GM23338 (cell line): ENCODE measurements at regions not wholly inside any gene's neighbourhood (a gene's known extent, or its start where the extent isn't known, plus 50 kb on each side); places are given as distances from the start of the nearest gene placed in this dataset.

Experiments used
- ATAC-seq: fragments of 200-7000 bp; cut with Tn5 transposase; 3 replicates; pipeline ENCODE4 v1.9.1; 2020
- DNase-seq: peaks from one replicate; pipeline ENCODE4 v3.0.0-alpha.2; 2015; ENCODE audit warnings: low spot score
- H2AFZ ChIP-seq: fragments of 200-600 bp; sonication (generic); 2 replicates; pipeline ENCODE4 v1.8.0; 2016; ENCODE audit warnings: antibody characterized with exemption, mild to moderate bottlenecking, moderate library complexity
- H3F3A ChIP-seq: fragments of 200-600 bp; sonication (generic); replicated peaks from 2 replicates; pipeline ENCODE4 v1.8.0; 2017; ENCODE audit warnings: antibody characterized with exemption, mixed run types, low read depth
- H3K27ac ChIP-seq: fragments of 200-600 bp; sonication (generic); 2 replicates; pipeline ENCODE4 v1.6.1; 2016; ENCODE audit warnings: low read depth
- H3K27me3 ChIP-seq: fragments of 200-600 bp; sonication (generic); 2 replicates; pipeline ENCODE4 v1.8.0; 2016; ENCODE audit warnings: mild to moderate bottlenecking, mixed run types, moderate library complexity; ENCODE audit not compliant: insufficient read depth
- H3K36me3 ChIP-seq: fragments of 200-600 bp; sonication (generic); 2 replicates; pipeline ENCODE4 v1.8.0; 2016; ENCODE audit warnings: mild to moderate bottlenecking; ENCODE audit not compliant: insufficient read depth
- H3K4me1 ChIP-seq: fragments of 200-600 bp; sonication (generic); 2 replicates; pipeline ENCODE4 v1.8.0; 2016; ENCODE audit warnings: mild to moderate bottlenecking, moderate library complexity; ENCODE audit not compliant: insufficient read depth
- H3K4me2 ChIP-seq: fragments of 200-600 bp; sonication (generic); 2 replicates; pipeline ENCODE4 v1.7.1; 2017; ENCODE audit warnings: mixed run types
- H3K4me3 ChIP-seq: fragments of 200-600 bp; sonication (generic); 2 replicates; pipeline ENCODE4 v1.6.1; 2016; ENCODE audit warnings: mixed run types
- H3K79me2 ChIP-seq: fragments of 200-600 bp; sonication (generic); replicated peaks from 2 replicates; pipeline ENCODE4 v1.8.0; 2017; ENCODE audit warnings: mild to moderate bottlenecking; ENCODE audit not compliant: insufficient read depth
- H3K9me2 ChIP-seq: fragments of 200-600 bp; sonication (generic); 2 replicates; pipeline ENCODE4 v1.8.0; 2017; ENCODE audit not compliant: insufficient read depth
- H4K20me1 ChIP-seq: fragments of 200-600 bp; sonication (generic); replicated peaks from 2 replicates; pipeline ENCODE4 v1.8.0; 2017; ENCODE audit warnings: mild to moderate bottlenecking; ENCODE audit not compliant: insufficient read depth
- H3K27ac Mint-ChIP-seq: 2 replicates; pipeline ENCODE4 v1.8.0; 2020; ENCODE audit warnings: inconsistent platforms, mild to moderate bottlenecking, moderate library complexity, mixed read lengths
- H3K27me3 Mint-ChIP-seq: 3 replicates; pipeline ENCODE4 v1.8.0; 2022; ENCODE audit warnings: low read depth, mild to moderate bottlenecking, moderate library complexity, mixed read lengths, inconsistent platforms; ENCODE audit not compliant: insufficient read depth, poor library complexity
- H3K36me3 Mint-ChIP-seq: 3 replicates; pipeline ENCODE4 v1.8.0; 2021; ENCODE audit warnings: low read depth, mild to moderate bottlenecking, inconsistent platforms, moderate library complexity, mixed read lengths
- H3K4me1 Mint-ChIP-seq: 3 replicates; pipeline ENCODE4 v1.8.0; 2020; ENCODE audit warnings: mild to moderate bottlenecking, inconsistent platforms, mixed read lengths
- H3K4me3 Mint-ChIP-seq: 3 replicates; pipeline ENCODE4 v1.8.0; 2021; ENCODE audit warnings: moderate library complexity, mild to moderate bottlenecking, inconsistent platforms, mixed read lengths
- H3K9me3 Mint-ChIP-seq: 3 replicates; pipeline ENCODE4 v1.8.0; 2020; ENCODE audit warnings: moderate library complexity, mild to moderate bottlenecking, inconsistent platforms, mixed read lengths
- EZH2phosphoT487 ChIP-seq: fragments of 200-600 bp; sonication (generic); IDR thresholded peaks from one replicate; pipeline ENCODE4 v1.8.1; 2018; ENCODE audit warnings: antibody characterized with exemption; ENCODE audit not compliant: unreplicated experiment
- JUNB ChIP-seq: IDR thresholded peaks from one replicate; pipeline ENCODE4 v1.6.1; 2016; ENCODE audit warnings: antibody characterized with exemption; ENCODE audit not compliant: unreplicated experiment
- NANOG ChIP-seq: IDR thresholded peaks from 2 replicates; pipeline ENCODE4 v1.6.1; 2016; ENCODE audit warnings: antibody characterized with exemption, borderline replicate concordance
- POLR2AphosphoS5 ChIP-seq: IDR thresholded peaks from 2 replicates; pipeline ENCODE4 v1.6.1; 2016; ENCODE audit warnings: antibody characterized with exemption, low read depth
- ZNF114 ChIP-seq: fragments of 250-450 bp; sonication (Bioruptor Pico); IDR thresholded peaks from 2 replicates; pipeline ENCODE4 v1.5.0; 2020; ENCODE audit warnings: mild to moderate bottlenecking, moderate library complexity
- ZNF331 ChIP-seq: fragments of 250-450 bp; sonication (Bioruptor Pico); IDR thresholded peaks from 2 replicates; pipeline ENCODE4 v1.5.0; 2020; ENCODE audit warnings: low read depth, mild to moderate bottlenecking, moderate library complexity
- TF ChIP-seq, protein P1 (sequence below): IDR thresholded peaks from 2 replicates; pipeline ENCODE4 v1.6.1; 2016; ENCODE audit warnings: antibody characterized with exemption
- TF ChIP-seq, protein P2 (sequence below): fragments of 250-450 bp; sonication (Bioruptor Pico); IDR thresholded peaks from 2 replicates; pipeline ENCODE4 v1.5.0; 2020; ENCODE audit warnings: mild to moderate bottlenecking, moderate library complexity

DNA sequence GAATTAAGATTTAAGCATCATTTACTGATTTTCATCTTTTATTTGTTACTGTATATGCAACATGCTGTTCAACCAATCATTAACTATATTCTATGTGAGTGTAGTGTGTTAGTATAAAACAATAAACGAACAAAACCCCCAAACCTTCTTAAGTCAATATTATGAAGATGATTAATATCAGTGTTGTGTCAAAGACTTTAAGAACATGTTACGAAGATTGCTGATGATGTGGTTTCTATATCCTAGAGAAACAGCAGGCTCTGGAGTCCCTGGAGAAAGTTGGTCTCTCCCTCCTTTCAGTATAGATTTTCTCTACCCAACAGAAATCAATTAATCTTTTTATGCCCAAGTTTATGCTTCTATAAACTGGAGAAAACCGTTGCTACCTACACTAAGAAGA, 393.8 kb upstream of the HSF2 start:
- no peak overlapping the region for H2AFZ ChIP-seq
- Mint-ChIP-seq H3K27ac (no peak overlapping the region), H3K27me3 (no peaks in the 10 kb centered on the region), H3K4me3 (no peak overlapping the region), H3K36me3 (no peaks in the 10 kb centered on the region; the same call in 2 of the 3 replicates), H3K4me1 (peaks cover 43% of the 10 kb centered on the region), H3K9me3 (no peaks in the 10 kb centered on the region)
- no peak for ATAC-seq
- peaks cover 44% of the 10 kb centered on the region for H3K4me1 ChIP-seq
- no peaks in the 10 kb centered on the region for H3K36me3 ChIP-seq
- H4K20me1 ChIP-seq: no peaks in the 10 kb centered on the region
- no peak for TF ChIP-seq NANOG
- TF ChIP-seq JUNB: no peak
- TF ChIP-seq ZNF114 (CRISPR knock-in tag): no peak
- TF ChIP-seq EZH2phosphoT487: no peak
- no peak for TF ChIP-seq ZNF331
- TF ChIP-seq, protein P1, sequence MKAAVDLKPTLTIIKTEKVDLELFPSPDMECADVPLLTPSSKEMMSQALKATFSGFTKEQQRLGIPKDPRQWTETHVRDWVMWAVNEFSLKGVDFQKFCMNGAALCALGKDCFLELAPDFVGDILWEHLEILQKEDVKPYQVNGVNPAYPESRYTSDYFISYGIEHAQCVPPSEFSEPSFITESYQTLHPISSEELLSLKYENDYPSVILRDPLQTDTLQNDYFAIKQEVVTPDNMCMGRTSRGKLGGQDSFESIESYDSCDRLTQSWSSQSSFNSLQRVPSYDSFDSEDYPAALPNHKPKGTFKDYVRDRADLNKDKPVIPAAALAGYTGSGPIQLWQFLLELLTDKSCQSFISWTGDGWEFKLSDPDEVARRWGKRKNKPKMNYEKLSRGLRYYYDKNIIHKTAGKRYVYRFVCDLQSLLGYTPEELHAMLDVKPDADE: no peak
- TF ChIP-seq POLR2AphosphoS5: no peak
- TF ChIP-seq, protein P2, sequence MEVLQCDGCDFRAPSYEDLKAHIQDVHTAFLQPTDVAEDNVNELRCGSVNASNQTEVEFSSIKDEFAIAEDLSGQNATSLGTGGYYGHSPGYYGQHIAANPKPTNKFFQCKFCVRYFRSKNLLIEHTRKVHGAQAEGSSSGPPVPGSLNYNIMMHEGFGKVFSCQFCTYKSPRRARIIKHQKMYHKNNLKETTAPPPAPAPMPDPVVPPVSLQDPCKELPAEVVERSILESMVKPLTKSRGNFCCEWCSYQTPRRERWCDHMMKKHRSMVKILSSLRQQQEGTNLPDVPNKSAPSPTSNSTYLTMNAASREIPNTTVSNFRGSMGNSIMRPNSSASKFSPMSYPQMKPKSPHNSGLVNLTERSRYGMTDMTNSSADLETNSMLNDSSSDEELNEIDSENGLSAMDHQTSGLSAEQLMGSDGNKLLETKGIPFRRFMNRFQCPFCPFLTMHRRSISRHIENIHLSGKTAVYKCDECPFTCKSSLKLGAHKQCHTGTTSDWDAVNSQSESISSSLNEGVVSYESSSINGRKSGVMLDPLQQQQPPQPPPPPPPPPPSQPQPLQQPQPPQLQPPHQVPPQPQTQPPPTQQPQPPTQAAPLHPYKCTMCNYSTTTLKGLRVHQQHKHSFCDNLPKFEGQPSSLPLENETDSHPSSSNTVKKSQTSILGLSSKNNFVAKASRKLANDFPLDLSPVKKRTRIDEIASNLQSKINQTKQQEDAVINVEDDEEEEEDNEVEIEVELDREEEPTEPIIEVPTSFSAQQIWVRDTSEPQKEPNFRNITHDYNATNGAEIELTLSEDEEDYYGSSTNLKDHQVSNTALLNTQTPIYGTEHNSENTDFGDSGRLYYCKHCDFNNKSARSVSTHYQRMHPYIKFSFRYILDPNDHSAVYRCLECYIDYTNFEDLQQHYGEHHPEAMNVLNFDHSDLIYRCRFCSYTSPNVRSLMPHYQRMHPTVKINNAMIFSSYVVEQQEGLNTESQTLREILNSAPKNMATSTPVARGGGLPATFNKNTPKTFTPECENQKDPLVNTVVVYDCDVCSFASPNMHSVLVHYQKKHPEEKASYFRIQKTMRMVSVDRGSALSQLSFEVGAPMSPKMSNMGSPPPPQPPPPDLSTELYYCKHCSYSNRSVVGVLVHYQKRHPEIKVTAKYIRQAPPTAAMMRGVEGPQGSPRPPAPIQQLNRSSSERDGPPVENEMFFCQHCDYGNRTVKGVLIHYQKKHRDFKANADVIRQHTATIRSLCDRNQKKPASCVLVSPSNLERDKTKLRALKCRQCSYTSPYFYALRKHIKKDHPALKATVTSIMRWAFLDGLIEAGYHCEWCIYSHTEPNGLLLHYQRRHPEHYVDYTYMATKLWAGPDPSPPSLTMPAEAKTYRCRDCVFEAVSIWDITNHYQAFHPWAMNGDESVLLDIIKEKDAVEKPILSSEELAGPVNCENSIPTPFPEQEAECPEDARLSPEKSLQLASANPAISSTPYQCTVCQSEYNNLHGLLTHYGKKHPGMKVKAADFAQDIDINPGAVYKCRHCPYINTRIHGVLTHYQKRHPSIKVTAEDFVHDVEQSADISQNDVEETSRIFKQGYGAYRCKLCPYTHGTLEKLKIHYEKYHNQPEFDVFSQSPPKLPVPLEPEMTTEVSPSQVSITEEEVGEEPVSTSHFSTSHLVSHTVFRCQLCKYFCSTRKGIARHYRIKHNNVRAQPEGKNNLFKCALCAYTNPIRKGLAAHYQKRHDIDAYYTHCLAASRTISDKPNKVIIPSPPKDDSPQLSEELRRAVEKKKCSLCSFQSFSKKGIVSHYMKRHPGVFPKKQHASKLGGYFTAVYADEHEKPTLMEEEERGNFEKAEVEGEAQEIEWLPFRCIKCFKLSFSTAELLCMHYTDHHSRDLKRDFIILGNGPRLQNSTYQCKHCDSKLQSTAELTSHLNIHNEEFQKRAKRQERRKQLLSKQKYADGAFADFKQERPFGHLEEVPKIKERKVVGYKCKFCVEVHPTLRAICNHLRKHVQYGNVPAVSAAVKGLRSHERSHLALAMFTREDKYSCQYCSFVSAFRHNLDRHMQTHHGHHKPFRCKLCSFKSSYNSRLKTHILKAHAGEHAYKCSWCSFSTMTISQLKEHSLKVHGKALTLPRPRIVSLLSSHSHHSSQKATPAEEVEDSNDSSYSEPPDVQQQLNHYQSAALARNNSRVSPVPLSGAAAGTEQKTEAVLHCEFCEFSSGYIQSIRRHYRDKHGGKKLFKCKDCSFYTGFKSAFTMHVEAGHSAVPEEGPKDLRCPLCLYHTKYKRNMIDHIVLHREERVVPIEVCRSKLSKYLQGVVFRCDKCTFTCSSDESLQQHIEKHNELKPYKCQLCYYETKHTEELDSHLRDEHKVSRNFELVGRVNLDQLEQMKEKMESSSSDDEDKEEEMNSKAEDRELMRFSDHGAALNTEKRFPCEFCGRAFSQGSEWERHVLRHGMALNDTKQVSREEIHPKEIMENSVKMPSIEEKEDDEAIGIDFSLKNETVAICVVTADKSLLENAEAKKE (CRISPR knock-in tag): no peak
- no peaks in the 10 kb centered on the region for H3K27me3 ChIP-seq
- no peak overlapping the region for H3K4me3 ChIP-seq
- H3K9me2 ChIP-seq: no peaks in the 10 kb centered on the region
- H3K27ac ChIP-seq: no peak overlapping the region
- no peak for DNase-seq
- no peaks in the 10 kb centered on the region for H3F3A ChIP-seq
- H3K4me2 ChIP-seq: no peak overlapping the region
- no peaks in the 10 kb centered on the region for H3K79me2 ChIP-seq
